ENCODE measurements at regions not wholly inside any gene's neighbourhood (a gene's known extent, or its start where the extent isn't known, plus 50 kb on each side); places are given as distances from the start of the nearest gene placed in this dataset.

DNA sequence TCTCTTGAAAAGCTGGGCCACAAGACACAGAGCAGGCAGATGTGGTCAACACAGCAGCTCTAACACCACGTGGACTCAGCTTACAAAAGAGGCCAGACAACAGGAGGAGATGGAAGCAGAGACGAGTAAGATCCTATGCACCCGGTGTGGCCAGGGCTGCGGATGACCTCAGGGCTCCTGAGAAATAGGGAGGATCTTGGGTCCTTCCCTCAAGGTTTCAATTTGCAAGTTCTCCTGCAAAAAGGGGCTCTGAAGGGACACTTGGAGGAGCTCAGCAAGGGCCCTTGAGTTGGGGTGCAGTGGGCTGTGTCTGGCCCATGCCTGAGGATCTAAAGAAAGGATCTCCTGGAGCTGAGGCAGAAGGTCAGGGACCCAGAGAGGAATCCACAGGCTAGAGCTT lies 249.5 kb upstream of the IGF1R start:
- TF ChIP-seq, protein P1, sequence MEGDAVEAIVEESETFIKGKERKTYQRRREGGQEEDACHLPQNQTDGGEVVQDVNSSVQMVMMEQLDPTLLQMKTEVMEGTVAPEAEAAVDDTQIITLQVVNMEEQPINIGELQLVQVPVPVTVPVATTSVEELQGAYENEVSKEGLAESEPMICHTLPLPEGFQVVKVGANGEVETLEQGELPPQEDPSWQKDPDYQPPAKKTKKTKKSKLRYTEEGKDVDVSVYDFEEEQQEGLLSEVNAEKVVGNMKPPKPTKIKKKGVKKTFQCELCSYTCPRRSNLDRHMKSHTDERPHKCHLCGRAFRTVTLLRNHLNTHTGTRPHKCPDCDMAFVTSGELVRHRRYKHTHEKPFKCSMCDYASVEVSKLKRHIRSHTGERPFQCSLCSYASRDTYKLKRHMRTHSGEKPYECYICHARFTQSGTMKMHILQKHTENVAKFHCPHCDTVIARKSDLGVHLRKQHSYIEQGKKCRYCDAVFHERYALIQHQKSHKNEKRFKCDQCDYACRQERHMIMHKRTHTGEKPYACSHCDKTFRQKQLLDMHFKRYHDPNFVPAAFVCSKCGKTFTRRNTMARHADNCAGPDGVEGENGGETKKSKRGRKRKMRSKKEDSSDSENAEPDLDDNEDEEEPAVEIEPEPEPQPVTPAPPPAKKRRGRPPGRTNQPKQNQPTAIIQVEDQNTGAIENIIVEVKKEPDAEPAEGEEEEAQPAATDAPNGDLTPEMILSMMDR (IDR thresholded peaks at IDR 0.05; ENCODE audit: low read depth, low read length): no peak
- TF ChIP-seq POLR2A (IDR thresholded peaks at IDR 0.05; ENCODE audit: extremely low read depth, insufficient read length): no peak
- TF ChIP-seq MYC (IDR thresholded peaks at IDR 0.05; ENCODE audit: low read depth, low read length): no peak

Data from NB4 (cell line).